ENCODE measurements at regions not wholly inside any gene's neighbourhood (a gene's known extent, or its start where the extent isn't known, plus 50 kb on each side); places are given as distances from the start of the nearest gene placed in this dataset.

DNA sequence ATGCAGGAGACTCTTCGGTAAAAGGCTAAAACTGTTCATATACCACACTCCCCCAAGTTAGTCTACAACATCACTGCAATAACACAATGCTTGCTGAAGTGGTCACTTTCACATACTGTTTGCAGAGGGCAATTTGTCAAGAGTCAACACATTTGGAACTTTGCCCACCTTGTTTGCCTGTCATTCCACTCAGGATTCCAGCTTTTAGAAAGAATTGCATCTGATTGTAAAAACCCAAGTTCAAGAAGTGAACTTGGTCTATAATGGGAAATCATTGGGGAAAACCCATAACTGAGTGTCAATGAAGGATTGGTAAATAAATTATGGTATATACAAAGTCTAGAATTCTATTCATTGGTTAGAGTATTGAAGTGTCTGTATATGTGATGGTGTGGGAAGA lies 120.5 kb downstream of the GADD45G start:
- intact Hi-C loops (cut with micrococcal nuclease): no loop called here
- Mint-ChIP-seq H3K4me3 (no peak overlapping the region), H3K27me3 (peaks cover 8% of the 10 kb centered on the region)

DNA sequence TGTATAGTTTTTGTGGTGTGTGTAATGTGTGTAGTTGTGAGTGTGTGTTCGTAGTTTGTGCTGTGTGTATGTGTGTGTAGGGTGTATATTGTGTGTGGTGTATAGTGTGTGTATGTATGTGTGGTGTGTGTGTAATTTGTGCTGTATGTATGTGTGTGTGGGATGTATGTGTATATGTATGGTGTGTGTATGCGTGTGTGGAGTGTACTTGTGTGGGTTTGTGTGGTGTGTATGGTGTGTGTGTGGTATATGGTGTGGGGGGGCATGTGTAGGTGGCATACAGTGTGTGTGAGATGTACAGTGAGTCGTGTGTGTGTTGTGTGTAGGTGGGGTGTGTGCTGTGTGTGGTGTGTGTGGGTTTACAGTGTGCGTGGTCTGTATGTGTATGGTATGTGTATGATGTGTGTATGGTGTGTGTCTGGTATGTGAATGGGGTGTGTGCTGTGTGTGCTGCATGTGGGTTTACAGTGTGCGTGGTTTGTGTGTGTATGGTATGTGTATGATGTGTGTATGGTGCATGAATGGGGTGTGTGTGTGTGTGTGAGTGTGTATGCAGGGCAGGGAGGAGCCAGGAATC lies 125.2 kb downstream of the GADD45G start:
- no peaks in the 10 kb centered on the region for H3K36me3 Mint-ChIP-seq (ENCODE audit: low read depth)
- no peak overlapping the region for H3K4me3 Mint-ChIP-seq
- H3K9me3 Mint-ChIP-seq: no peaks in the 10 kb centered on the region
- H3K4me1 Mint-ChIP-seq (ENCODE audit: low read depth): peaks cover 30% of the 10 kb centered on the region
- no peak overlapping the region for H3K27ac Mint-ChIP-seq
- intact Hi-C loops (cut with micrococcal nuclease): no loop called here
- H3K27me3 Mint-ChIP-seq: peaks cover 11% of the 10 kb centered on the region

More for the DNA sequence above, 120.5 kb downstream of the GADD45G start:
- Mint-ChIP-seq H3K27ac (no peak overlapping the region), H3K36me3 (ENCODE audit: low read depth) (no peaks in the 10 kb centered on the region), H3K4me1 (ENCODE audit: low read depth) (peaks cover 36% of the 10 kb centered on the region), H3K9me3 (no peaks in the 10 kb centered on the region)

DNA sequence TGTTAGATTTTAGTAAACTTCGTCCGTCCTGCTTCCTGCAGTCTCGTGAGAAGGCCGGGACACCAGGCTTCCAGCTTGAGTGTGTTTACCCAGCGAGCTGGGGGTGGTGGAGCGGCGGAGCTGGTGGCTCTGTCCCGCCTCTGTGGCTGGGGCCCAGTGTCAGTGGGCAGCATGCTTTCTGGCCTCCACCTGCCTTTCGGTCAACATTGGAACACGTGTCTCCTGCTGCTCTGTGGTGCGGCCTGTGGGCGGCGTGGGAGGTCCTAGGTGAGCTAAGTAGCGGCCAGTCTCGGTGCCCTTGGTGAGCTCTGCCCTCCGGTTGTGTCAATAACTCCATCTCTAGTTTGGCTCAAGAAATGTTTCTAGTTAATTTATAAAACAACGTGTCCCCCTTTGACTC lies 125.9 kb downstream of the GADD45G start:
- H3K4me3 Mint-ChIP-seq: no peak overlapping the region
- intact Hi-C loops (cut with micrococcal nuclease): loop anchor here (1.0 kb wide), 1 partner anchor 23 kb away; no protein-coding TSS in a partner anchor
- no peaks in the 10 kb centered on the region for H3K36me3 Mint-ChIP-seq (ENCODE audit: low read depth)
- H3K27me3 Mint-ChIP-seq: peaks cover 11% of the 10 kb centered on the region
- no peak overlapping the region for H3K27ac Mint-ChIP-seq
- no peaks in the 10 kb centered on the region for H3K9me3 Mint-ChIP-seq
- H3K4me1 Mint-ChIP-seq (ENCODE audit: low read depth): peaks cover 30% of the 10 kb centered on the region

DNA sequence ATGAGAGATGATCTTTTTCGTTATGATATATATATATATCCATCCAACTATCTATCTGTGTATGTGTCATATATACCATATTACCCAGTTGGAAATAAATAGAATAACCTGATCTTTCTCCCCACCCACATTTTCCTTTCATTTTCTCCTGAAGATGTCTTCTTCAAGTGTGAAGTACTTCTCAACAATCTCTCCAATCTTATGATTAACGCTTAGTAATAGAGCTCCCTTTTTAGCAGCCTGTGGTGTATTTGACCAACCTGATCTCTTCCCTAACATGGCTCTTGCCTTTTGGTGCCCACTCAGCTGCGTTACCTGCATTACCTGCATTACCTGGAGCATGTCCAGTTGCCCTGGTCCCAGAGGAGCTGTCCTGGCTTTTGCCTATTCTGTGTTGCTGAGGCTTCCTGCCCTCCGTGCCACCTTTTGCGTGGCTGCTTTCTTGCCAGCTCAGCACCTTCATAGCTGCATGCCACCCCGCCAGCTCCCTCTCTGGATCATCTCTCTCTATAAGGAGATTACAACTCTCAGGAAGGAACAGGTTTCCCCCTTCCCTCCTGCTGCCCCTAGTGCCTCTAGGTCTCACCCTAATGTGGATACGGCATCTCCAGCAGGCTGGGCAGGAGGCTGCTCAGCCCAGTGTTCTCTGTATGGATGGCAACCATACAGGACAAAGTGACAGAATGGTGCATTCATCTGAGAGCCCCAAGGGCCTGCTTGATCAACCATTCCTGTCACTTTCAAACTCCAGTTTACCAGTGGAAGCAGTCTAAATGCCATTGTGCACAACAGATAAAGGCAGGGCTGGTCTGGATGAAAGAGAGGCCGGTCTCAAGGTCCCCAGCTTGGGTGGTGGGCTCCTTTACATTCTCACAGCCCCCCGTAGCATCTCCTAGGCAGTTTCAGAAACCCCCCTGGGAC lies 126.7 kb downstream of the GADD45G start:
- peaks cover 11% of the 10 kb centered on the region for H3K27me3 Mint-ChIP-seq
- H3K4me3 Mint-ChIP-seq: no peak overlapping the region
- intact Hi-C loops (cut with micrococcal nuclease): loop anchor here (1.0 kb wide), 1 partner anchor 22 kb away; no protein-coding TSS in a partner anchor
- H3K27ac Mint-ChIP-seq: no peak overlapping the region
- peaks cover 24% of the 10 kb centered on the region for H3K4me1 Mint-ChIP-seq (ENCODE audit: low read depth)
- no peaks in the 10 kb centered on the region for H3K9me3 Mint-ChIP-seq
- H3K36me3 Mint-ChIP-seq (ENCODE audit: low read depth): no peaks in the 10 kb centered on the region

DNA sequence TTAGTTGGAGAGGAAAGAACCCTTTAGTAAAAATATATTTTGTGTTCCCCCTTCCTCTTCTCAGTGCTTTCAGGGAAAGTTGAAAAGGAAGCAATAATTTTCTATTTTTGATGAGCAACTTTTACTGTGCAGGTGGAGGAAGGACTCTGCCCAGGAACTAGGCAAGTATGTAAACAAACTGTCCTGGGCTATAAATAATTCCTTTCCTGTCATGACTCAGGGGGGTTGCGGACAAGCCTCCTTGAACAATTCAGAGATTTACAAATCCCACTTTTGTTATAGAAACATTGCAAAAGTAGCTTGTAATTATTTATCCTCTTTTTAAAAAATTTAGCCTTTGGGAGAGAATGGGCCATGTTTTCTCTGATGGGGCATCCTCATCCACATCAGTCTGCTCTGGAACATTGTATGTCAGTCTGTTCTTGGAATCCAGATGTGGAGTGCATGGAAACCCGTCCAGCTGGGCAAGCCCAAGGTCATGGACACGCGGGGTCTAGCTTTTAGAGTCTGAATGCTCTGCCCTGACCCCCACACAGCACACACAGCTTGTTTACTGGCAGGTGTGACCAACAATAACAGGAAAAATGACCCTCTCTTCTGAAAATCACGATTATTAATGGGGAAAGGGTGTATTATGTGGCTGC lies 127.6 kb downstream of the GADD45G start:
- Mint-ChIP-seq H3K27ac (no peak overlapping the region), H3K4me3 (no peak overlapping the region), H3K9me3 (no peaks in the 10 kb centered on the region), H3K4me1 (ENCODE audit: low read depth) (peaks cover 24% of the 10 kb centered on the region), H3K36me3 (ENCODE audit: low read depth) (no peaks in the 10 kb centered on the region), H3K27me3 (peaks cover 7% of the 10 kb centered on the region)
- intact Hi-C loops (cut with micrococcal nuclease): no loop called here

DNA sequence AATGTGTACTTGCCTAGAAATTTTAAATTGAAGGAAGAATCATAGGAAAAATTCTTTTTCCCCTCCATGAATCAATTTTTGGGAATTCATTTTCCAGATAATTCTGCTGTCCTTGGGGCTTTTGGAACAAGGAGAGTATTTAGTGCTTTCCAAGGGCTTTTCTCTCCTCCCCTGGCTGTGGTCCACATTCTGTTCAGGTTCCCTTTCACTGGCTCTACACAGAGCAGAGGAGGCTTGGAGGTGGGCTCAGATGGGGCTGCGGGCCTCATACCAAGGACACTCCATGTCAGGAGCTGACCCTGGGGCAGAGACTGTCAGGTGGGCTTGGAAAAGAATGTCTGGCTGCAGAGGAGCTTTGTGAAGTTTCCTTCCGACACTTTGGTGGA lies 128.1 kb downstream of the GADD45G start:
- Mint-ChIP-seq H3K27ac (no peak overlapping the region), H3K4me1 (ENCODE audit: low read depth) (peaks cover 24% of the 10 kb centered on the region), H3K27me3 (peaks cover 7% of the 10 kb centered on the region), H3K4me3 (no peak overlapping the region), H3K36me3 (ENCODE audit: low read depth) (no peaks in the 10 kb centered on the region), H3K9me3 (no peaks in the 10 kb centered on the region)
- intact Hi-C loops (cut with micrococcal nuclease): no loop called here

DNA sequence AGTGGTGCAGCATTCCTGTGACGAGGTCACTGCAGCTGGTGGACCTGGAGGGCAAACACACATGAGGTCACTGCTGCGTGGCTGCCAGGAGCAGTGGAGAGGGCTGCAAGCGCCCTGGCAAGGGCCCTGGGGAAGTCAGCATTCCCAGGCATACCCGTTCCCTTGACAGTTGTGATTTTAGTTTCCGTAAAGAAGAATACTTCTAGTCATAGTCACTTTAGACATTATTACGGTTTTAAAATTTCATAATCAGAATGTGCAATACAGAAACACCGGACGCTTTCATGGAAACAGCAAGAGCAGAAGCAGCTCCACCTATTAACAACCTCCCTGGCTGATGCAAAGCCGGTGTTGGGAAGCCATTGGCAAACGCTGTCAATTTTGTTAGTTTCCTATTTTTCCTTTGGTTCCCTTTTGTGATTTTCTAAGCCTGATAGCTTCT lies 129.8 kb downstream of the GADD45G start:
- Mint-ChIP-seq H3K4me3 (no peak overlapping the region), H3K27ac (no peak overlapping the region), H3K36me3 (ENCODE audit: low read depth) (no peaks in the 10 kb centered on the region), H3K4me1 (ENCODE audit: low read depth) (peaks cover 31% of the 10 kb centered on the region), H3K9me3 (no peaks in the 10 kb centered on the region), H3K27me3 (peaks cover 8% of the 10 kb centered on the region)
- intact Hi-C loops (cut with micrococcal nuclease): loop anchor here (5.0 kb wide), 1 partner anchor 48 kb away; no protein-coding TSS in a partner anchor

DNA sequence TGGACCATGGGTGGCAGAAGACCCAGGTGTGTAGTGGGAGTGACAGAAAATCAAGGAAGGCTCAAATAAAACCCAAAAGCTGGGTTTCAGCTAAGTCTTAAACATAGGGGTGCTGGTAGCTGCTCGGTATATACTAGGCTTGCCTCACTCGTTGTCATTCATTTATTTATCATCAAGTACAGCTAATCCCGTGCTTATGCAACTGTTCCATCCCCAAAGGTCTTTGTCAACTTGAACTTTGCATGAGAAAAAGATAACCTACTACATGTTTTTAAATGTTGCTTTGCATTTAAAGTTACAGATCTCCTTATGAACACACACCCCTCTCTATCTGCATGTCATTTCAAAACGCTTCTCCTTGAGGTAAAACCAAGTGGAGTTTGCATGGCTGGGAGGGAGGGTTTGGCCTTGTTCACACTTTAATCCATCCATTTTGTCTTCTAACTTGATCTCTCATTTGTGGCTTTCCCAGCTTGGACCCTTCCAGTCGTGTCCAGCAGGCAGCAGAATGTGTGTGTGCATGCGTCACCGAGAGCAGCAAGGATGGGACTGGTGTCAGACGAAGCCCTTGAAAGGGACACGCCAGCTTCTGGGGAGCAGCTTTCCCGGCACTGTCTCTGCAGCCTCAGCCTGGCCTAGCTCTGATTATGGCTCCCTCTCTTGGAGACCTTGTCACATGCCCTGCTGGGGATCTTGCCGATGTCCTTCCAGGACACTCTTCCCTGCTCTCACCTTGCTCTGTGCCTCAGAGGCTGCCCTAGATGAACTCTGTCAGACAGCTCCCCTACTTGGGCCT lies 133.5 kb downstream of the GADD45G start:
- Mint-ChIP-seq H3K36me3 (ENCODE audit: low read depth) (no peaks in the 10 kb centered on the region), H3K27me3 (peaks cover 6% of the 10 kb centered on the region), H3K27ac (peak overlapping the region; percentile 85), H3K9me3 (no peaks in the 10 kb centered on the region), H3K4me1 (ENCODE audit: low read depth) (peaks cover 38% of the 10 kb centered on the region), H3K4me3 (no peak overlapping the region)
- intact Hi-C loops (cut with micrococcal nuclease): loop anchor here (5.0 kb wide), 1 partner anchor 44 kb away; no protein-coding TSS in a partner anchor

DNA sequence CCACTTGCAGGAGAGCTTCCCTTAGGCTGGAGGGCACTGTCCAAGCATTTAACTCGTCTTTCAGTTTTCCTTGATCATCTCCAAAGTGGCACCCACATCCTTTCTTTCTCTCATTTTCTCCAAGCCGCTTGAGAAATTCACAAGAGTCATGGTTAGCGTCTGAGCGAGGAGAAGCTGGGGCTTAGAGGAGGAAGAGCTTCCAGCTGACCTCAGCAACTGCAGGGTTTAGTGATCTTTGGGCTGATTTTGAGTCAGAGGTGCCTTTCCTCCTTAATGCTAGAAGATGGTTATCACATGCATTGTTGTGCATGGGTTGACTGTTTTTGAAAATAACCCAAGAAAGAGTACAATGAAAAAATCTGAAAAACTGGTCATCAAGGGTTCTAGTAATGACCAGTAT lies 134.7 kb downstream of the GADD45G start:
- Mint-ChIP-seq H3K4me1 (ENCODE audit: low read depth) (peaks cover 36% of the 10 kb centered on the region), H3K36me3 (ENCODE audit: low read depth) (no peaks in the 10 kb centered on the region), H3K4me3 (peak overlapping the region; percentile 7), H3K9me3 (no peaks in the 10 kb centered on the region), H3K27me3 (peaks cover 4% of the 10 kb centered on the region), H3K27ac (peak overlapping the region; percentile 85)
- intact Hi-C loops (cut with micrococcal nuclease): loop anchor here (5.0 kb wide), 1 partner anchor 43 kb away; no protein-coding TSS in a partner anchor

DNA sequence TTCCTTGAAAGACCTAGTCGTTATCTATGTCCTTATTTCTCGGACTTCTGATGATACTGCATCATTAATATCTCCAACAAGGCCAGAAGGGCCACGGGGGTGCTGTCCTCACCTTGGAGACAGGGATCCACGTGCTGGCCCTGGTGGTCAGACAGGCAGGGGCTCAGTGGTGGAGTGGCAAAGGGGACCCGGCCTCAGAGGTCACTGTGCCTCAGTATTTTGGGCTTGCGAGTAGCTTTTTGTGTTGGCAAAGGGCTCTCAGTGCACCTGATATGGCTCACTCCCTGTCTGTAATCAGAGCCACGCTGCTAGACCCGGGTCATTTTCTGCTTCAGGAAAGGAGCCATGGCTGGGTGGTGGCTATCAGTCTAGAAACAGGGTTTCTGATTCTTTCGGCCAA lies 135.1 kb downstream of the GADD45G start:
- Mint-ChIP-seq H3K36me3 (ENCODE audit: low read depth) (no peaks in the 10 kb centered on the region), H3K4me1 (ENCODE audit: low read depth) (peaks cover 34% of the 10 kb centered on the region), H3K27me3 (peaks cover 4% of the 10 kb centered on the region), H3K9me3 (no peaks in the 10 kb centered on the region), H3K4me3 (no peak overlapping the region), H3K27ac (peak overlapping the region; percentile 85)
- intact Hi-C loops (cut with micrococcal nuclease): loop anchor here (1.0 to 5.0 kb wide), 2 partner anchors 21 to 42 kb away; no protein-coding TSS in a partner anchor

DNA sequence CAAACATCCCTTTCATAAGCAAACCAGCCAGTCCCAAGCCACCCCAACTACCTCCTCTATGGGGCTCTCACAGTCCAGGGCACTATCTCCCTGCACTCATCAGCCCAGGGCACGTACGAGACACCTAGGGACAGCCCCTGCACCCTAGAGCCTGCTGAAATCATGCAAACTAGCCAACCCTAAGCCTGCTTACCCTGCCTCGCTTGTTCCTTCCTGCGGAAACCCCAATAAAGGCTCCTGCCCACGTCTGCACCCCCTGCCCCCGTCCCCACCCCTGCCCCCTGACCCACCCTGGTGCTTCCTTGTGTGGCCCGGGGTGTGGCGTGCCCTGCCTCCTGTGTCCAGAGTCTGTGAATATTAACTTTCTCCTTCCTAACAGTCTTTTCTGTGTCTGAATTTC lies 135.9 kb downstream of the GADD45G start:
- H3K27ac Mint-ChIP-seq: peak overlapping the region; percentile 85
- H3K4me3 Mint-ChIP-seq: no peak overlapping the region
- no peaks in the 10 kb centered on the region for H3K9me3 Mint-ChIP-seq
- intact Hi-C loops (cut with micrococcal nuclease): loop anchor here (1.0 kb wide), 1 partner anchor 21 kb away; no protein-coding TSS in a partner anchor
- H3K27me3 Mint-ChIP-seq: peaks cover 4% of the 10 kb centered on the region
- no peaks in the 10 kb centered on the region for H3K36me3 Mint-ChIP-seq (ENCODE audit: low read depth)
- H3K4me1 Mint-ChIP-seq (ENCODE audit: low read depth): peaks cover 34% of the 10 kb centered on the region

DNA sequence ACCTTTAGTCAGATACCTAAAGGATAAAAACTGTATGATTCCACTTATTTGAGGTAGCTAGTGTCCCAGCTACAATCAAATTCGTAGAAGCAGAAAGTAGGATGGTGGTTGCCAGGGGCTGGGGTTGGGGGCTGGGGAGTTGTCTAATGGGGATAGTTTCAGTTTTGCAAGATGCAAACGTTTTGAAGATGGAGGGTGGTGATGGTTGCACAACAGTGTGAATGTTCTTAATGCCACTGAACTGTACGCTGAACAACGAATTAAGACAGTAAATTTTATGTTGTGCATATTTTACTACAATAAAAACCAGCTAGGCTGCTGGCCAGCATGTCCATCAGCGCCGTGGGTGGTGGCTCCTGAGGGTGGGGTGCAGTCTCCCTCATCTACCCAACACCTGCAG lies 137.8 kb downstream of the GADD45G start:
- Mint-ChIP-seq H3K36me3 (ENCODE audit: low read depth) (no peaks in the 10 kb centered on the region), H3K27me3 (peaks cover 8% of the 10 kb centered on the region), H3K4me3 (no peak overlapping the region), H3K4me1 (ENCODE audit: low read depth) (peaks cover 34% of the 10 kb centered on the region), H3K9me3 (no peaks in the 10 kb centered on the region), H3K27ac (no peak overlapping the region)
- intact Hi-C loops (cut with micrococcal nuclease): no loop called here

DNA sequence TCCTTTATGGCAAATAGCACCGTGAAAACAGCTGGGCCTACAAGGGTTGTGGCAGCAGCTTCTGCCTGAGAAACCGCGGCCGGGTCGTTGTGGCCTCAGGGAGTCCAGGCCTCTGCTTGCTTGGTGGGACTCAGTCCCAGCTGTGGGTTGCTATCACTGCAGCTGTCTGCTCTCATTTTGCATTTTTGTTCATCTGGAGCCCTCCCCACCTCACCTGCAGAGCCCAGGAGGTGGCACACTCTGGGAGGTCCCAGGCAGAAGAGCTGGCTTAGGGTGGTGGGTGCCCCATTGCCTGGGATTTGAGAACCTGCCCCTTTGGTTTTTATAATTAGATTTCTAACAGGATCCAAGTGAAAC lies 138.4 kb downstream of the GADD45G start:
- Mint-ChIP-seq H3K4me1 (ENCODE audit: low read depth) (peaks cover 34% of the 10 kb centered on the region), H3K36me3 (ENCODE audit: low read depth) (no peaks in the 10 kb centered on the region), H3K27me3 (peaks cover 8% of the 10 kb centered on the region), H3K9me3 (no peaks in the 10 kb centered on the region), H3K4me3 (no peak overlapping the region), H3K27ac (no peak overlapping the region)
- intact Hi-C loops (cut with micrococcal nuclease): no loop called here

Data from dendritic cell treated with granulocyte-macrophage colony-stimulating factor and Interleukin-4, amounts not matched to agents 40 ng/mL and 50 ng/mL, for 4 days (primary cell).